H1 (cell line): ENCODE measurements at regions not wholly inside any gene's neighbourhood (a gene's known extent, or its start where the extent isn't known, plus 50 kb on each side); places are given as distances from the start of the nearest gene placed in this dataset.

Experiments
- BRCA1 ChIP-seq: IDR thresholded peaks from 2 replicates; pipeline ENCODE4 v1.6.1; 2012; ENCODE audit warnings: low read depth, low read length, improper control_type of control experiment
- CHD2 ChIP-seq: IDR thresholded peaks from 2 replicates; pipeline ENCODE4 v1.6.1; 2012; ENCODE audit warnings: low read length, improper control_type of control experiment
- EP300 ChIP-seq, 2 experiments: IDR thresholded peaks; 1 replicate in 1 of 2; 2 replicates in 1 of 2; pipeline ENCODE4 v1.6.1; 2011 to 2012; ENCODE audit warnings: low read depth in 2 of 2, low read length in 2 of 2, mild to moderate bottlenecking in 2 of 2, borderline replicate concordance in 1 of 2, inconsistent platforms in 1 of 2, moderate library complexity in 1 of 2
- EZH2 ChIP-seq: fragments of 200-600 bp; sonication (generic); IDR thresholded peaks from 2 replicates; pipeline ENCODE4 v1.7.1; 2012; ENCODE audit warnings: low read depth, mild to moderate bottlenecking, moderate library complexity, low read length, inconsistent platforms; ENCODE audit not compliant: severe bottlenecking
- POLR2A ChIP-seq, 2 experiments: IDR thresholded peaks; 1 replicate in 1 of 2; 2 replicates in 1 of 2; pipeline ENCODE4 v1.6.1; 2011; ENCODE audit warnings: low read depth in 2 of 2, low read length in 2 of 2, mild to moderate bottlenecking in 2 of 2; ENCODE audit errors: control extremely low read depth in 1 of 2
- POLR2AphosphoS5 ChIP-seq: IDR thresholded peaks from 2 replicates; pipeline ENCODE4 v1.6.1; 2011; ENCODE audit warnings: low read depth, low read length
- RAD21 ChIP-seq, 2 experiments: IDR thresholded peaks in 1 of 2; conservative IDR thresholded peaks in 1 of 2; 2 replicates each; pipeline ENCODE4 v1.6.1; 2011; ENCODE audit warnings: low read depth in 2 of 2, low read length in 2 of 2, improper control_type of control experiment in 1 of 2, inconsistent platforms in 1 of 2, mild to moderate bottlenecking in 1 of 2, moderate library complexity in 1 of 2
- RXRA ChIP-seq: IDR thresholded peaks from 2 replicates; pipeline ENCODE4 v1.6.1; 2011; ENCODE audit warnings: low read depth, mild to moderate bottlenecking, low read length, moderate library complexity; ENCODE audit not compliant: insufficient read depth
- SP2 ChIP-seq: IDR thresholded peaks from 2 replicates; pipeline ENCODE4 v1.6.1; 2012; ENCODE audit warnings: mild to moderate bottlenecking, low read length, inconsistent platforms
- TCF12 ChIP-seq: IDR thresholded peaks from 2 replicates; pipeline ENCODE4 v1.6.1; 2011; ENCODE audit warnings: low read depth, mild to moderate bottlenecking, low read length
- TF ChIP-seq, protein P1 (sequence below), 3 experiments: IDR thresholded peaks; 1 replicate in 2 of 3; 2 replicates in 1 of 3; pipeline versions ENCODE4 v1.5.1 to v1.6.1; 2011; ENCODE audit warnings: low read length in 3 of 3, mild to moderate bottlenecking in 3 of 3, inconsistent platforms in 2 of 3, low read depth in 1 of 3, moderate library complexity in 1 of 3; ENCODE audit not compliant: insufficient read depth in 1 of 3; ENCODE audit errors: control extremely low read depth in 1 of 3
- TF ChIP-seq, protein P2 (sequence below): IDR thresholded peaks from 2 replicates; pipeline ENCODE4 v1.6.1; 2012; ENCODE audit warnings: low read length, inconsistent platforms

DNA sequence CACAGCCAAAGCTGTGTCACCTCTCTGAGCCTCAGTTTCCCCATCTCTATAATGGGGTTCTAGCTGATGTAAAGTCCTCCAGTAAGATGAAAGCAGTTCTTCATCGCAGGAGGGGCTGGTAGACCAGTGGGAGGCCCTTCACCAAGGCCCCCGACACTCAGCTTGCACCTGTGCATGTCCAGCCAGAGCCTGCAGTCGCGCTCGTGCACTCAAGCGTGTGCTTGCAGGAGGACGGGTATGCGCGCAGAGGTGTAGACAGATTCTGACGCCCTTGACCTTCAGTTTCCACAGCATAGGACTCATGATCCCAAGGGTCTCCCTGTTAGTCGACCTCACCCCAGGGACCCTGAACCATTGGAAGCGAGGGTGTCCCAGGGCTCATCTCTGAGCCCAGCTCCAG, 633.7 kb downstream of the TBC1D22A start:
- TF ChIP-seq POLR2AphosphoS5, result no peak
- TF ChIP-seq SP2, result no peak
- TF ChIP-seq, protein P1, sequence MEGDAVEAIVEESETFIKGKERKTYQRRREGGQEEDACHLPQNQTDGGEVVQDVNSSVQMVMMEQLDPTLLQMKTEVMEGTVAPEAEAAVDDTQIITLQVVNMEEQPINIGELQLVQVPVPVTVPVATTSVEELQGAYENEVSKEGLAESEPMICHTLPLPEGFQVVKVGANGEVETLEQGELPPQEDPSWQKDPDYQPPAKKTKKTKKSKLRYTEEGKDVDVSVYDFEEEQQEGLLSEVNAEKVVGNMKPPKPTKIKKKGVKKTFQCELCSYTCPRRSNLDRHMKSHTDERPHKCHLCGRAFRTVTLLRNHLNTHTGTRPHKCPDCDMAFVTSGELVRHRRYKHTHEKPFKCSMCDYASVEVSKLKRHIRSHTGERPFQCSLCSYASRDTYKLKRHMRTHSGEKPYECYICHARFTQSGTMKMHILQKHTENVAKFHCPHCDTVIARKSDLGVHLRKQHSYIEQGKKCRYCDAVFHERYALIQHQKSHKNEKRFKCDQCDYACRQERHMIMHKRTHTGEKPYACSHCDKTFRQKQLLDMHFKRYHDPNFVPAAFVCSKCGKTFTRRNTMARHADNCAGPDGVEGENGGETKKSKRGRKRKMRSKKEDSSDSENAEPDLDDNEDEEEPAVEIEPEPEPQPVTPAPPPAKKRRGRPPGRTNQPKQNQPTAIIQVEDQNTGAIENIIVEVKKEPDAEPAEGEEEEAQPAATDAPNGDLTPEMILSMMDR (IDR thresholded peaks at IDR 0.05; ENCODE audit: control extremely low read depth in 1 of 3, insufficient read depth in 1 of 3, low read depth in 1 of 3, low read length in 3 of 3), result no peak
- TF ChIP-seq CHD2, result no peak
- TF ChIP-seq EZH2, result no peak
- no peak for TF ChIP-seq RXRA
- TF ChIP-seq, protein P2, sequence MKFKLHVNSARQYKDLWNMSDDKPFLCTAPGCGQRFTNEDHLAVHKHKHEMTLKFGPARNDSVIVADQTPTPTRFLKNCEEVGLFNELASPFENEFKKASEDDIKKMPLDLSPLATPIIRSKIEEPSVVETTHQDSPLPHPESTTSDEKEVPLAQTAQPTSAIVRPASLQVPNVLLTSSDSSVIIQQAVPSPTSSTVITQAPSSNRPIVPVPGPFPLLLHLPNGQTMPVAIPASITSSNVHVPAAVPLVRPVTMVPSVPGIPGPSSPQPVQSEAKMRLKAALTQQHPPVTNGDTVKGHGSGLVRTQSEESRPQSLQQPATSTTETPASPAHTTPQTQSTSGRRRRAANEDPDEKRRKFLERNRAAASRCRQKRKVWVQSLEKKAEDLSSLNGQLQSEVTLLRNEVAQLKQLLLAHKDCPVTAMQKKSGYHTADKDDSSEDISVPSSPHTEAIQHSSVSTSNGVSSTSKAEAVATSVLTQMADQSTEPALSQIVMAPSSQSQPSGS, result no peak
- TF ChIP-seq POLR2A (IDR thresholded peaks at IDR 0.05; ENCODE audit: control extremely low read depth in 1 of 2, low read depth in 2 of 2, low read length in 2 of 2), result no peak
- no peak for TF ChIP-seq RAD21 (IDR thresholded peaks at IDR 0.05 in 1 of 2, conservative IDR thresholded peaks at IDR 0.05 in 1 of 2; ENCODE audit: low read depth in 2 of 2, low read length in 2 of 2)
- no peak for TF ChIP-seq EP300 (IDR thresholded peaks at IDR 0.05; ENCODE audit: borderline replicate concordance in 1 of 2, low read depth in 2 of 2, low read length in 2 of 2)
- no peak for TF ChIP-seq BRCA1
- no peak for TF ChIP-seq TCF12
